H1 (cell line): ENCODE measurements at regions not wholly inside any gene's neighbourhood (a gene's known extent, or its start where the extent isn't known, plus 50 kb on each side); places are given as distances from the start of the nearest gene placed in this dataset.

Source experiments
- CTCF ChIA-PET: fragments of 300-600 bp; sonication (Branson Sonifier 250); formaldehyde crosslinking; loops from one replicate; lab custom pipeline; 2021; ENCODE audit not compliant: partially characterized antibody; lab: Charles Lee
- POLR2A ChIA-PET: fragments of 300-600 bp; sonication (Branson Sonifier 250); formaldehyde crosslinking; loops from one replicate; lab custom pipeline; 2021; ENCODE audit warnings: inconsistent platforms; ENCODE audit not compliant: partially characterized antibody; lab: Charles Lee
- DNase-seq, 2 experiments: peaks; one replicate each; pipeline versions ENCODE4 v3.0.0 to v3.0.0-alpha.2; 2010 to 2022; ENCODE audit warnings: low spot score in 2 of 2, low read depth in 1 of 2, mixed read lengths in 1 of 2
- FAIRE-seq: peaks from 2 replicates; lab custom pipeline; 2011; peaks lifted over from hg19 to GRCh38; lab: Jason Lieb, UNC
- H2AFZ ChIP-seq: 2 replicates; pipeline ENCODE4 v1.8.1; 2012; ENCODE audit warnings: low read length, inconsistent platforms
- H2AK5ac ChIP-seq: 2 replicates; pipeline ENCODE4 v1.6.1; 2013; ENCODE audit warnings: low read depth, low read length
- H2BK120ac ChIP-seq: replicated peaks from 2 replicates; pipeline ENCODE3; 2013; ENCODE audit warnings: low read depth, low read length, inconsistent platforms
- H2BK12ac ChIP-seq: 2 replicates; pipeline ENCODE4 v1.6.1; 2013; ENCODE audit warnings: low read depth, low read length
- H2BK15ac ChIP-seq: 2 replicates; pipeline ENCODE4 v1.6.1; 2013; ENCODE audit warnings: low read length
- H2BK20ac ChIP-seq: 2 replicates; pipeline ENCODE4 v1.6.1; 2013; ENCODE audit warnings: low read length
- H2BK5ac ChIP-seq: 2 replicates; pipeline ENCODE4 v1.6.1; 2013; ENCODE audit warnings: low read depth, low read length
- H3K14ac ChIP-seq: 2 replicates; pipeline ENCODE4 v1.6.1; 2013; ENCODE audit warnings: inconsistent platforms; ENCODE audit not compliant: insufficient read length
- H3K18ac ChIP-seq: 2 replicates; pipeline ENCODE4 v1.6.1; 2013; ENCODE audit warnings: low read length; ENCODE audit errors: extremely low read depth
- H3K23ac ChIP-seq: 2 replicates; pipeline ENCODE4 v1.6.1; 2013; ENCODE audit warnings: inconsistent platforms; ENCODE audit not compliant: insufficient read length
- H3K23me2 ChIP-seq: 2 replicates; pipeline ENCODE4 v1.6.1; 2013; ENCODE audit warnings: low read depth, low read length
- H3K27ac ChIP-seq: 2 replicates; pipeline ENCODE4 v1.6.1; 2011; ENCODE audit warnings: low read depth, low read length, inconsistent platforms
- H3K27me3 ChIP-seq, 4 experiments: replicated peaks in 1 of 4; 1 replicate in 1 of 4; 2 replicates in 3 of 4; pipeline versions ENCODE4 v1.6.1 to v1.8.1; 2011 to 2013; ENCODE audit warnings: low read length in 3 of 4, mild to moderate bottlenecking in 3 of 4, inconsistent platforms in 2 of 4, mixed read lengths in 2 of 4, moderate library complexity in 1 of 4; ENCODE audit not compliant: control insufficient read depth in 3 of 4, insufficient read depth in 3 of 4; ENCODE audit errors: extremely low read depth in 1 of 4
- H3K36me3 ChIP-seq, 4 experiments: 2 replicates each; pipeline versions ENCODE4 v1.6.1 to v1.8.1; 2011 to 2013; ENCODE audit warnings: mild to moderate bottlenecking in 4 of 4, low read length in 3 of 4, moderate library complexity in 2 of 4, control low read depth in 1 of 4, inconsistent platforms in 1 of 4; ENCODE audit not compliant: insufficient read depth in 4 of 4, control insufficient read depth in 2 of 4
- H3K4ac ChIP-seq: replicated peaks from 2 replicates; pipeline ENCODE3; 2013; ENCODE audit warnings: low read length, low read depth, mixed read lengths, inconsistent platforms; ENCODE audit not compliant: insufficient read length
- H3K4me1 ChIP-seq, 4 experiments: replicated peaks in 1 of 4; 1 replicate in 1 of 4; 2 replicates in 3 of 4; pipeline versions ENCODE4 v1.6.1 to v1.8.1; 2011 to 2013; ENCODE audit warnings: low read length in 3 of 4, inconsistent platforms in 2 of 4, mixed read lengths in 1 of 4; ENCODE audit not compliant: insufficient read depth in 4 of 4, control insufficient read depth in 3 of 4
- H3K4me2 ChIP-seq, 2 experiments: 2 replicates each; pipeline versions ENCODE4 v1.6.1 to v1.8.1; 2011 to 2013; ENCODE audit warnings: low read depth in 2 of 2, low read length in 2 of 2, control low read depth in 1 of 2, inconsistent platforms in 1 of 2, mild to moderate bottlenecking in 1 of 2; ENCODE audit not compliant: insufficient read depth in 1 of 2
- H3K4me3 ChIP-seq, 4 experiments: fragments of 200-600, 300-600 bp in 1 of 4; sonication (generic), shearing (Covaris generic), sonication (Bioruptor Twin) in 1 of 4; 2 replicates each; pipeline versions ENCODE4 v1.5.1 to v1.8.1; 2011 to 2016; ENCODE audit warnings: low read length in 4 of 4, low read depth in 3 of 4, control low read depth in 2 of 4, inconsistent platforms in 2 of 4, mild to moderate bottlenecking in 2 of 4, mixed read lengths in 1 of 4, moderate library complexity in 1 of 4; ENCODE audit not compliant: insufficient read depth in 2 of 4; ENCODE audit errors: extremely low read depth in 1 of 4
- H3K56ac ChIP-seq: replicated peaks from 2 replicates; pipeline ENCODE3; 2013; ENCODE audit warnings: low read depth, mild to moderate bottlenecking, mixed read lengths, low read length, inconsistent platforms; ENCODE audit not compliant: insufficient read length
- H3K79me1 ChIP-seq: 2 replicates; pipeline ENCODE4 v1.6.1; 2013; ENCODE audit warnings: low read depth, low read length, control low read depth
- H3K79me2 ChIP-seq, 2 experiments: 2 replicates each; pipeline versions ENCODE4 v1.6.1 to v1.8.1; 2012 to 2013; ENCODE audit warnings: low read length in 2 of 2, mild to moderate bottlenecking in 2 of 2, inconsistent platforms in 1 of 2; ENCODE audit not compliant: insufficient read depth in 2 of 2, control insufficient read depth in 1 of 2
- H3K9ac ChIP-seq, 4 experiments: replicated peaks in 1 of 4; 1 replicate in 1 of 4; 2 replicates in 3 of 4; pipeline versions ENCODE4 v1.6.1 to v1.8.1; 2011 to 2013; ENCODE audit warnings: low read depth in 3 of 4, low read length in 3 of 4, control low read depth in 2 of 4, mild to moderate bottlenecking in 2 of 4, moderate library complexity in 2 of 4, inconsistent platforms in 1 of 4; ENCODE audit errors: extremely low read depth in 1 of 4
- H3K9me3 ChIP-seq, 2 experiments: 2 replicates each; pipeline versions ENCODE4 v1.6.1 to v1.8.1; 2012 to 2013; ENCODE audit warnings: mild to moderate bottlenecking in 2 of 2, moderate library complexity in 2 of 2, control low read depth in 1 of 2, inconsistent platforms in 1 of 2, low read depth in 1 of 2, low read length in 1 of 2, mixed read lengths in 1 of 2; ENCODE audit not compliant: insufficient read depth in 2 of 2
- H4K20me1 ChIP-seq, 2 experiments: replicated peaks in 1 of 2; 2 replicates each; pipeline versions ENCODE3 to v1.8.1; 2011 to 2013; ENCODE audit warnings: inconsistent platforms in 2 of 2, low read length in 2 of 2, mild to moderate bottlenecking in 1 of 2; ENCODE audit not compliant: insufficient read depth in 2 of 2, control insufficient read depth in 1 of 2
- H4K5ac ChIP-seq: 2 replicates; pipeline ENCODE4 v1.6.1; 2013; ENCODE audit warnings: low read length, low read depth, mixed read lengths, inconsistent platforms; ENCODE audit not compliant: insufficient read length
- H4K8ac ChIP-seq: 2 replicates; pipeline ENCODE4 v1.8.0; 2013; ENCODE audit warnings: mild to moderate bottlenecking, moderate library complexity, low read length, inconsistent platforms; ENCODE audit not compliant: insufficient read depth; ENCODE audit errors: extremely low read depth
- H4K91ac ChIP-seq: replicated peaks from 2 replicates; pipeline ENCODE3; 2013; ENCODE audit warnings: low read length, mixed read lengths, inconsistent platforms; ENCODE audit not compliant: insufficient read length
- GABPA ChIP-seq: IDR thresholded peaks from 2 replicates; pipeline ENCODE4 v1.6.1; 2011; ENCODE audit warnings: mild to moderate bottlenecking, low read length, moderate library complexity, borderline replicate concordance; ENCODE audit not compliant: insufficient read depth
- HDAC6 ChIP-seq: IDR thresholded peaks from one replicate; pipeline ENCODE4 v1.7.1; 2012; ENCODE audit warnings: low read depth, mild to moderate bottlenecking, inconsistent platforms, low read length, moderate library complexity
- KDM1A ChIP-seq: fragments of 200-600, 300-600 bp; sonication (generic); IDR thresholded peaks from 2 replicates; pipeline ENCODE4 v1.7.1; 2016; ENCODE audit warnings: mild to moderate bottlenecking, low read length, borderline replicate concordance
- WGBS, 2 experiments: shearing (Covaris generic) in 1 of 2; methylation state at CpG; one replicate each; pipeline versions ENCODE4 v1.1.6 to v1.1.7; 2013 to 2015; ENCODE audit warnings: low lambda C conversion rate in 2 of 2, mixed read lengths in 2 of 2, inconsistent platforms in 1 of 2, low coverage in 1 of 2, missing lambda C conversion rate in 1 of 2; ENCODE audit not compliant: insufficient replicate concordance in 2 of 2, insufficient coverage in 1 of 2, insufficient read length in 1 of 2; ENCODE audit errors: extremely low coverage in 1 of 2, missing lambda C conversion rate in 1 of 2; 5-methylcytosine and 5-hydroxymethylcytosine counted together

- Histone ChIP-seq H3K79me1 (no peaks in the 10 kb centered on the region), H3K14ac (no peak overlapping the region), H3K23me2 (no peaks in the 10 kb centered on the region), H3K4me2 (no peak overlapping the region), H3K18ac (no peak overlapping the region), H2BK20ac (no peak overlapping the region), H2AFZ (no peak overlapping the region), H2BK5ac (no peak overlapping the region), H3K9me3 (no peaks in the 10 kb centered on the region; a peak in 1 of 4 replicates), H3K36me3 (no peaks in the 10 kb centered on the region), H3K56ac (no peak overlapping the region), H3K9ac (no peak overlapping the region), H4K5ac (no peak overlapping the region), H3K23ac (no peak overlapping the region), H3K27me3 (no peaks in the 10 kb centered on the region), H3K4me1 (no peaks in the 10 kb centered on the region; a peak in 1 of 7 replicates), H3K79me2 (no peaks in the 10 kb centered on the region), H3K4me3 (no peak overlapping the region), H2BK12ac (no peak overlapping the region), H3K27ac (no peak overlapping the region), H3K4ac (no peak overlapping the region), H4K20me1 (no peaks in the 10 kb centered on the region), H2BK120ac (no peak overlapping the region)
- POLR2A ChIA-PET: no interaction called here
- DNase-seq: no peak
- WGBS, 2 experiments: 87% methylated on average over 13 of the region's 13 CpGs; no CpG with 5 or more reads in 1 of the 2 experiments
- no peak for FAIRE-seq
- CTCF ChIA-PET: interaction anchor here (0.9 to 1.6 kb wide), 4 partner anchors 10 to 38 kb away, joined by 3 to 4 read pairs (median 4); no protein-coding TSS in a partner anchor
- TF ChIP-seq GABPA: no peak
- TF ChIP-seq HDAC6: no peak
- no peak for TF ChIP-seq KDM1A
- TF ChIP-seq, all 59 proteins: peak for 0
- H2AK5ac ChIP-seq: no peak overlapping the region
- no peak overlapping the region for H2BK15ac ChIP-seq
- H4K8ac ChIP-seq: no peak overlapping the region
- no peak overlapping the region for H4K91ac ChIP-seq
Observed at GRCh38 chr10:128499486-128499885, 373.3 kb upstream of the MKI67 start.
